GM19238 (cell line): ENCODE measurements at regions not wholly inside any gene's neighbourhood (a gene's known extent, or its start where the extent isn't known, plus 50 kb on each side); places are given as distances from the start of the nearest gene placed in this dataset.
"Not testable (repeated sequence)": the region's sequence is repeated elsewhere in the genome, so short reads cannot be mapped to it uniquely, and the experiment has no call there.

ENCODE experiments used
- DNase-seq: peaks from one replicate; pipeline ENCODE4 v3.0.0; 2011; ENCODE audit warnings: low spot score; ENCODE audit not compliant: insufficient read length

DNA sequence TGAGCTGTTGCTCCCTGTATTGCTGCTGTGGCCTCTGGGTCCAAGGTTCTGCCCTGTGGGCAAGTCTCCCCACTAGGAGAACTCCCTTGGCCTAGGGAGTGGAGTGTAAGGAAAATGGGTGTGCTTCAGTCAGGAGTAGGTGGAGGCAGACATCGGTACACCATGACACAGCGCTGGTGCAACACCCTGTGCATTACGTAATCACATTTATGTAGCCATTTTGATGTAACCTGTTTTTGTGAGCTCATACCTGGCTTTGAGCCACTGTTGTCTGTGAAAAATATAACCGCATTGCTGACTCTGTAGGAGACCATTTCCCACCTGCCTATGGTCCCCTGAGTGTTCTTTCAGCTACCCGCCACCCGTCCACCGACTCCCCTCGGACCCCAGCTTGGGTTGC is 700.5 kb upstream of the AGA start:
- no peak for DNase-seq

DNA sequence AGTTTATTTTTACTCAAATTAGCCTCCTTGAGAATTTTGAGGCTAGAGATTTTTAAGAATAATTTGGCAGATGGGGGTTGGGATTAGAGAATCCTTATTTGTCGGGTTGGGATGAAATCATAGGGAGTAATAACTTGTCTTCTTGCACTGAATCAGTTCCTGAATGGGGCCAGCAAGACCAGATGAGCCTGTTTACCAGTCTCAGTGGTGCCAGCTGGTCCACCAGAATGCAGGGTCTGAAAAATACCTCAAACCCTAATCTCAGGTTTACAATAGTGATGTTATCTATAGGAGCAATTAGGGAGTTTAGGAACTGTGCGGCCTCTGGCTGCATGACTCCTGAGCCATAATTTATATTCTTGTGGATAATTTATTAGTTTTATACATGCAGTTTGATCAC is 705.9 kb upstream of the AGA start:
- no peak for DNase-seq

GRCh38 chr4:178165251-178165950 is 723.2 kb upstream of the AGA start:
- no peak for DNase-seq

DNA sequence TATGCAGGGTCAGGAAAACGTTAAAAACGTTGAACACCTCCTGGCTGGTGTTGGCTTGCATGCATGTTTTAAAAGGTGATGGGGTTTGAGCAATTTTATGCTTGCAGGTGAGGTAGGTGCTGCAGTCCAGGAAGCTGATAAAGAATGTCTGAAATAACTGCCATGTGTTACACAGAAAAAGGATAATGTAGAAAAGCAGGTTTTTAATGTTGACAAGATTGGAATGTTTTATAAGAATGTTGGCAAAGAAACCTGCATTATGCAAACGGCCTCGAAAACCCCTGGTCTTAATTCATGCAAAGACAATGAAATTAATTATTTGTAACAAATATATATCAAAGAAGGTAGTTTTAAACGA is 723.7 kb upstream of the AGA start:
- no peak for DNase-seq

DNA sequence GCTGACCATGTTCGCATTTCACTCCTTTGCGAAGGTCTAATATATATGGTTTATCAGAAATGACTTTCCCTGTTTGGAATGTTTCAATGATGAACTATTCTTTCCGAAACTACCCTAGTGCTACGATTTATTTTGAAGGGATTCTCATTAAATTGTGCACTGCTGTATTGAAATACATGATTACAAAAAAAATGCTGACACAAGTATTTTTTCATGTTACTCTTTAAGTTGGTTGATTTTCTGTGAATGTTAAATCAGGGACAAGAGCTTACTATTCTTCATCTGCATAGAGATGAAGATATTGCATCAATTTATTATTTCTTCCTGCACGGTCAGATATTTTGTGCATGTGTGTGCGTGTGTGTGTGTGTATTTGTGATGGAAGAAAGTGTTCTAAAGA is 731.5 kb upstream of the AGA start:
- DNase-seq = no peak

- no peak for DNase-seq
These were observed 732.5 kb upstream of the AGA start for GRCh38 chr4:178174756-178175155.

DNA sequence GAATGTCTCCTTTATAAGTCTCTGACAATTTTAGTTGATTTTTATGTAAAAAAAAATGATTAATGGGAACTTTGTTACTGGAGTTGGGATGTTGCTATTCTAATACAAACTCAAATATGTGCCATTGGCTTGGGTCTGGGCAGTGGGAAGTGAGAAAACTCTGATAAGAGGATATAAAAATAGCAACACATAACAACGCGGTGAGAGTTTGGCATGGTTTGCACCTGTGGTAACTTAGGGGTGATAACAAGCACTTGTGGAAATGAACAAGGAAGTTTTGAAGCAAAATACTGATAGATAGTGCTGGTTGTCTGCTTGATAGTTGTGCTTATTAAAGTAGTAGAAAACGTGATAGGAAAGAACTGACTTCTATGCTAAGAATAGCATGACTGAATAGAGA is 743.3 kb upstream of the AGA start:
- DNase-seq = no peak

DNA sequence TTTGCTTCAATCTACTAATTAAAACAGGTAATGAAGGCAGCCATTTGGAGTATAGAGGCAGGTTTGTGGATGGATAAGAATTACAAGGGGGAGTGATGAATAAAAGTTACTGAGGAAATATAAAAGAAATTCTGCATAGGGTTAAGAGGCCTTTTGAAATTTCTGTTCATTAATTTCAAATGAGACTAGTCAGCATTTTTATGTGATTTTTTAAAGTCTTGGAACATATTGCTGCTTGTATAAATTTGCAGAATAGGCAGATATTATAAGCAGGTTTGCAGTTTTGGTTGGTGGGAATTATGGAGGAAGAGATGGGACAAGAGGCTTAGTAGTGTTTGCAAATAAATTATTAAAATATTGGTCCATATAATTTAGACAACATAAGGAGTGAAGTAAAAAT is 750.4 kb upstream of the AGA start:
- DNase-seq = no peak

GRCh38 chr4:178196751-178197374 is 754.6 kb upstream of the AGA start:
- DNase-seq = no peak

DNA sequence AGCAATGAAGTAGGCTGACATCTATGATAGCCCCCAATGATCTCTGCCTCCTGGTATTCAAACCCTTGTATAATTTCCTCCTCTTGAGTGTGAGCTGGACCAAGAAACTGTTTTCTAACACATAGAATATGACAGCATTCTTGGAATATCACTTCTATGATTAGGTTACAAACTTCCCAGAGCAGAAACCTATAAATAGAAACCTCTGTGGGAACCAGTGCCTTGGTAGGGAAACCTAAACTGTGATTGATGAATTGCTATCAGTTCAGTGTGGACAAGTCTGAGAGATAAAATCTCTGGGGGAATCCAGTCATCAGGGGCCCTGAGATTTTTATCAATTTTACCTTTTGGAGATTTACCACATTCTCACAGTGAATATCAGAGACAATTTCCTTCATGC is 756.5 kb upstream of the AGA start:
- no peak for DNase-seq

GRCh38 chr4:178202422-178202821 is 760.2 kb upstream of the AGA start:
- DNase-seq = no peak

GRCh38 chr4:178205826-178206225 is 763.6 kb upstream of the AGA start:
- DNase-seq = no peak

GRCh38 chr4:178215309-178215708 is 773.1 kb upstream of the AGA start:
- DNase-seq = no peak

GRCh38 chr4:178215763-178216162 is 773.5 kb upstream of the AGA start:
- no peak for DNase-seq

GRCh38 chr4:178226421-178226820 is 784.2 kb upstream of the AGA start:
- DNase-seq = not testable (repeated sequence)

DNA sequence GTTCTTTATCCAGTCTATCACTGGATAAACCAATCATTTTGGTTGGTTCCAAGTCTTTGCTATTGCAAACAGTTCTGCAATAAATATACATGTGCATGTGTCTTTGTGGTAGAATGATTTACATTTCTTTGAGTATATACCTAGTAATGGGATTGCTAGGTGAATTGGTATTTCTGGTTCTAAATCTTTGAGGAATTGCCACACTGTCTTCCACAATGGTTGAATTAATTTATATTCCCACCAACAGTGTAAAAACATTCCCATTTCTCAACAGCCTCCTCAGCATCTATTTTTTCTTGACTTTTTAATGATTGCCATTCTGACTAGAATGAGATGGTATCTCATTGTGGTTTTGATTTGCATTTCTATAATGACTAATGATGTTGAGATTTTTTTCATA is 791.7 kb upstream of the AGA start:
- DNase-seq = no peak

DNA sequence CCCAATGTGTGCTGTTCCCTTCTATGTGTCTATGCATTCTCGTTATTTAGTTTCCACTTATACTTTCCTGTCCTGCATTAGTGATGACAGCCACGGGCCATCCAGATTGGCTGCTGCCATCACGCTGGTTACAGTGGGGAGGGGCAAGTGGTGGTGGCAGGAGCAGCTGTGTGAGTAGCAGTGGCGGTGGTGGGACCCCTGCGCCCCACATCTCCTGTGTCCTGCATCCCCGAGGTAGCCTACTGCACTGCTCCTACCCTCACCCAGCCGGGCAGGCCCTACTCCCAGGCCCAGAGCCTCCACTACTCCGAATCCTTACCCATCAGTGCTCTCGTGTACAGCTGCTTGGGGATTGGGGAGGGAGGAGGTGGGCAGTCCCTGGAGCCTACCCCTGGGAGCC is 798.7 kb upstream of the AGA start:
- DNase-seq = no peak

DNA sequence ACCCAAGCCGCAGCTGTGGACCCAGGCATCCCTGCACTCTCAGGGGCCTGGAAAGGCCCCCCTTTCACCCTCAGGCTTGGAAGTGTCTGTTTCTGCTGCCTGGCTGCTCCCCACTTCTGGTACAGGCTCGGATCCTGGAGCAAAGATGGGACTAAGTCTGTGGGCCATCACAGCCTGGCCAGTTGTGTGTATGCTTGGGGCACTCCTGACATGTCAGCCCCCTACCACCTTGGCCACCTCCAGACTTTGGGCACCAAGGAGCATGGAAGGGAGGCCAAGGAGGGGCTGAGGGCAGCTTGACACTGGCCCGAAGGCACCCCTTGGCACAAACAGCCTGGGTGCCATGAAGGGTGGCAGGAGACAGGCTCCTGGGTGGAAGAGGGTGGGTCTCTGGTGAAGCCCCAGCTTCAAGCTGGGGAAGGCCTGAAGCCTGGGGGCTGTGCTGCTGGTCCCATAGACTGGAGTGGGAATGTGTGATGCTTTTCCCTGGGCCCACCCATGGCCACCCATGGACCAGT is 799.4 kb upstream of the AGA start:
- DNase-seq = no peak

DNA sequence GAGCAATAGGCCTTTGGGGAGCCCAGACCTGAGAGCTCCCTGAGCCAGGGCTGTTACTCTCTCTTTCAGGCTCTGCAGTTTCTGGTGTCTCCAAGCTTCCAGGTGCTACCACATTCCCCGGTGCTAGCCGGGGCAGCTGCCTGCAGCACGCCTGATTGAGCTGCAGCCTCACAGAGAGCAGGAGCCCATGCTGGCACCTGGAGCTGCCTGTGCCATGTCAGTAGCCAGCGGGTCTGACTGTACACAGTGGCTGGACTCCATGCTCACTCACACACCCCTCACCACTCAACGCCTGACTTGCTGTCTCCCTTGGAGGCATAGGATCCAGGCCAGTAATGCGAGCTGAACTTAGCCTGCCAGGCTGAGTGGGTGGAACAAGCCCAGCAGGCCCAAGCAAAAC is 800.4 kb upstream of the AGA start:
- no peak for DNase-seq

DNA sequence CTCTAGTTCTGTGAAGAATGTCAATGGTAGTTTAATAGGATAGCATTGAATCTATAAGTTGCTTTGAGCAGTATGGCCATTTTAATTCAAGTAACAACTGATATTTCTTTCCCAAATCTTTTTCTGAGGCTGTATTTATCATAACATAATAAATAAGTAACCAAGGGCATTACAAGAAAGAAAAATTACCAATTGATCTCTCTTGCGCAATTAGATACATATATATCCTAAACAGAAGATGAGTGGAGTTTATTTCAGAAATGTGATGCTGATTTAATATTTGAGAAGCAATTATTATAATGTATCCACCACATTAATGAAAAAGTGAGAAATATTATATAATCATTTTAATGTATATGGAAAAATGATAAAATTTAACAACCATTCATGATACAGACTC is 802.5 kb upstream of the AGA start:
- no peak for DNase-seq

- DNase-seq = no peak
These were observed 812.9 kb upstream of the AGA start for GRCh38 chr4:178255172-178255571.

- DNase-seq = no peak
These were observed 816.4 kb upstream of the AGA start for GRCh38 chr4:178258603-178259002.

DNA sequence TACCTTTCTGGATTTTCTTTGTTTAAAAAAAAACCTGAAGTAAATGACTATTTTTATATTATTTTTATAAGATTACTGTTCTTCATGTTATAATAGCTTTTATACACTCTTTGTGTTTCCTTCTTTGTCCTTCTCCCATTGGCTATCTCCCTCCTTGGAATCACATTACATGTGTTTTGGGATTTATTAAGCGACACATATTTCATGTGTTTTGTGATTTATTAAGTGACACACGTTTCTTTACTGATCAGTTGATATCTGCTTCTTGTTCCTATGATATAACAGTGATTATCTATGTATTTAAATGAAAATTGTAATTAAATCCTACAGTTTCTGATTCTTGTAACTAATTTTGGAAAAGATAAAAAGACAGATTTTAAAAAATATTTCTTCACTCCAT is 817.3 kb upstream of the AGA start:
- DNase-seq = no peak
